ENCODE measurements at regions not wholly inside any gene's neighbourhood (a gene's known extent, or its start where the extent isn't known, plus 50 kb on each side); places are given as distances from the start of the nearest gene placed in this dataset.

DNA sequence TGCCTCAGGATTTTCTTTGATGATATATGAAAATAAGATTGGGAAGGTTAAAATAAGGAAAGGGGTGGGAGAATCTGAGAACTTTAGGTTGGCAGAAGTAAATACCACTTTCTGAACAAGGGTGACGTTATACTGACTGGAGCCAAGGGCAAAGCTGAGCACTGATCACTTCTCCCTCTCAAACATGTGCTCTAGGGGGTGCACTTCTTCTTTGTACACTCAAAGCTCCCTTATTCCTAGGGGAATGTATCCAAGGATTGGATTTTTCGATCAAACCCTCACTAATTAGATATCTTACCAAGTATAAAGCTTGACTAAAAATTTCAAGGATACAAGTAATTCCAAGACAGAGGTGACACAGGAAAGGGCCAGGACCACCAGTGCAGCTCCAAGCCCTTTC lies 243.9 kb upstream of the UMPS start:
- TF ChIP-seq, protein P1, sequence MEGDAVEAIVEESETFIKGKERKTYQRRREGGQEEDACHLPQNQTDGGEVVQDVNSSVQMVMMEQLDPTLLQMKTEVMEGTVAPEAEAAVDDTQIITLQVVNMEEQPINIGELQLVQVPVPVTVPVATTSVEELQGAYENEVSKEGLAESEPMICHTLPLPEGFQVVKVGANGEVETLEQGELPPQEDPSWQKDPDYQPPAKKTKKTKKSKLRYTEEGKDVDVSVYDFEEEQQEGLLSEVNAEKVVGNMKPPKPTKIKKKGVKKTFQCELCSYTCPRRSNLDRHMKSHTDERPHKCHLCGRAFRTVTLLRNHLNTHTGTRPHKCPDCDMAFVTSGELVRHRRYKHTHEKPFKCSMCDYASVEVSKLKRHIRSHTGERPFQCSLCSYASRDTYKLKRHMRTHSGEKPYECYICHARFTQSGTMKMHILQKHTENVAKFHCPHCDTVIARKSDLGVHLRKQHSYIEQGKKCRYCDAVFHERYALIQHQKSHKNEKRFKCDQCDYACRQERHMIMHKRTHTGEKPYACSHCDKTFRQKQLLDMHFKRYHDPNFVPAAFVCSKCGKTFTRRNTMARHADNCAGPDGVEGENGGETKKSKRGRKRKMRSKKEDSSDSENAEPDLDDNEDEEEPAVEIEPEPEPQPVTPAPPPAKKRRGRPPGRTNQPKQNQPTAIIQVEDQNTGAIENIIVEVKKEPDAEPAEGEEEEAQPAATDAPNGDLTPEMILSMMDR (conservative IDR thresholded peaks at IDR 0.05; ENCODE audit: low read length) = no peak
- no peak for TF ChIP-seq EZH2phosphoT487 (IDR thresholded peaks at IDR 0.05; ENCODE audit: borderline replicate concordance, low read depth, low read length)

All from OCI-LY7 (cell line).